K562 (cell line): ENCODE measurements at regions not wholly inside any gene's neighbourhood (a gene's known extent, or its start where the extent isn't known, plus 50 kb on each side); places are given as distances from the start of the nearest gene placed in this dataset.

Source experiments
- CBFB ChIP-seq: sonication (generic); formaldehyde crosslinking; IDR thresholded peaks from 2 replicates; pipeline ENCODE4 v1.4.0; 2020; ENCODE audit warnings: mild to moderate bottlenecking, missing genetic modification reagents
- CEBPB ChIP-seq: fragments of 450-650 bp; IDR thresholded peaks from 2 replicates; pipeline ENCODE4 v1.6.1; 2016; ENCODE audit warnings: missing genetic modification characterization, missing compliant biosample characterization
- CHD2 ChIP-seq: IDR thresholded peaks from 2 replicates; pipeline ENCODE4 v1.6.1; 2011; ENCODE audit warnings: low read depth, low read length
- CTCF ChIP-seq, 3 experiments: IDR thresholded peaks in 2 of 3; conservative IDR thresholded peaks in 1 of 3; 2 replicates each; pipeline ENCODE4 v1.5.1; 2011 to 2012; ENCODE audit warnings: low read length in 3 of 3, mild to moderate bottlenecking in 3 of 3, control low read depth in 2 of 3, improper control_type of control experiment in 1 of 3, inconsistent platforms in 1 of 3, low read depth in 1 of 3, mixed read lengths in 1 of 3, moderate library complexity in 1 of 3; ENCODE audit not compliant: insufficient read depth in 2 of 3
- FOXJ3 ChIP-seq: sonication (generic); formaldehyde crosslinking; IDR thresholded peaks from 2 replicates; pipeline ENCODE4 v1.4.0; 2020; ENCODE audit warnings: mild to moderate bottlenecking, missing genetic modification reagents
- HDAC2 ChIP-seq: fragments of 450-650 bp; IDR thresholded peaks from 2 replicates; pipeline ENCODE4 v1.6.1; 2016; ENCODE audit warnings: mild to moderate bottlenecking
- LCOR ChIP-seq: sonication (generic); formaldehyde crosslinking; IDR thresholded peaks from 2 replicates; pipeline ENCODE4 v1.8.0; 2022; ENCODE audit warnings: mild to moderate bottlenecking, missing genetic modification reagents
- SP1 ChIP-seq: sonication (generic); formaldehyde crosslinking; IDR thresholded peaks from 2 replicates; pipeline ENCODE4 v1.8.1; 2022; ENCODE audit warnings: mild to moderate bottlenecking, missing genetic modification reagents
- SRF ChIP-seq, 2 experiments: fragments of 250-450, 450-650 bp in 1 of 2; sonication (Bioruptor Pico) in 1 of 2; sonication (generic) in 1 of 2; formaldehyde crosslinking; IDR thresholded peaks; 2 replicates each; pipeline versions ENCODE4 v1.5.0 to v1.5.1; 2020 to 2022; ENCODE audit warnings: mild to moderate bottlenecking in 1 of 2, missing genetic modification reagents in 1 of 2
- TCF7L2 ChIP-seq: fragments of 150-350 bp; IDR thresholded peaks from 2 replicates; pipeline ENCODE4 v1.6.1; 2016; ENCODE audit warnings: low read depth, mild to moderate bottlenecking, low read length, moderate library complexity
- ZNF398 ChIP-seq: fragments of 250-450 bp; sonication (Bioruptor Pico); IDR thresholded peaks from 2 replicates; pipeline ENCODE4 v1.8.0; 2021; ENCODE audit warnings: moderate library complexity, mild to moderate bottlenecking, inconsistent platforms

- no peak for TF ChIP-seq CBFB (CRISPR knock-in tag)
- no peak for TF ChIP-seq ZNF398 (CRISPR knock-in tag)
- no peak for TF ChIP-seq HDAC2
- no peak for TF ChIP-seq CHD2
- TF ChIP-seq CTCF (IDR thresholded peaks at IDR 0.05 in 2 of 3, conservative IDR thresholded peaks at IDR 0.05 in 1 of 3; ENCODE audit: insufficient read depth in 2 of 3, low read depth in 1 of 3, low read length in 3 of 3): no peak
- TF ChIP-seq SP1 (CRISPR knock-in tag): no peak
- no peak for TF ChIP-seq CEBPB (tag)
- TF ChIP-seq SRF (CRISPR knock-in tag; IDR thresholded peaks at IDR 0.05): no peak
- no peak for TF ChIP-seq LCOR (CRISPR knock-in tag)
- TF ChIP-seq FOXJ3 (CRISPR knock-in tag): no peak
- no peak for TF ChIP-seq TCF7L2
Observed at GRCh38 chr10:124170631-124171030, 77.2 kb upstream of the CHST15 start.
